ENCODE measurements at regions not wholly inside any gene's neighbourhood (a gene's known extent, or its start where the extent isn't known, plus 50 kb on each side); places are given as distances from the start of the nearest gene placed in this dataset.

DNA sequence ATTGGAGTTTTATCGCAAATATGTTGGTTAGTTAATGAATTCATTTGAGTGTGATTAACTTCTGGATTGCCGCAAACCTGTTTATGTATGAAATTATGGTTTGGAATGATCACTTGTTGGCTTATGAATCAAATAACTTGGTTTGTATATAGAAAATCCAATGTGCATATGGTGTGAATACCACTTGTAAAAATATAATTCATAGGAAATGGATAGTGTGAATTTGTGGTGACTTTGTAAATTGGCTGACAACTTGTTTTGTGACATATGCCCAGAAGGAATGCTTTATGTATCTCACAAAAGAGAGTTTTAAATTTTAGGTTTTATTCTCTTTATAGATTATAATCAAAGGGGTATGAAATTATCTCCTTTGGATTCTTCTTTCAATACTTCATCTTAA lies 436.2 kb downstream of the EPHA5 start:
- TF ChIP-seq FOXM1 (IDR thresholded peaks at IDR 0.05; ENCODE audit: borderline replicate concordance) (no peak), SUZ12 (IDR thresholded peaks at IDR 0.05) (no peak)
